GM18505 (cell line): ENCODE measurements at regions not wholly inside any gene's neighbourhood (a gene's known extent, or its start where the extent isn't known, plus 50 kb on each side); places are given as distances from the start of the nearest gene placed in this dataset.

Experiments
- ATAC-seq: cut with Tn5 transposase; IDR thresholded peaks from one replicate; pipeline ENCODE4 v1.9.1; 2021; ENCODE audit not compliant: unreplicated experiment
- POLR2A ChIP-seq: IDR thresholded peaks from 4 replicates; pipeline ENCODE4 v1.6.1; 2011; ENCODE audit warnings: borderline replicate concordance; ENCODE audit not compliant: insufficient read depth, insufficient read length; ENCODE audit errors: extremely low read depth

GRCh38 chr1:238861342-238862066, 524.9 kb upstream of the CHRM3 start:
- ATAC-seq, result no peak
- no peak for TF ChIP-seq POLR2A

- ATAC-seq, result no peak
Measured at GRCh38 chr1:238833919-238834318, 552.4 kb upstream of the CHRM3 start.

GRCh38 chr1:238832106-238832505, 554.3 kb upstream of the CHRM3 start:
- TF ChIP-seq POLR2A, result no peak
- ATAC-seq, result no peak

More at GRCh38 chr1:238833919-238834318, 552.4 kb upstream of the CHRM3 start:
- TF ChIP-seq POLR2A, result no peak

GRCh38 chr1:238830036-238830611, 556.2 kb upstream of the CHRM3 start:
- TF ChIP-seq POLR2A, result no peak
- no peak for ATAC-seq

DNA sequence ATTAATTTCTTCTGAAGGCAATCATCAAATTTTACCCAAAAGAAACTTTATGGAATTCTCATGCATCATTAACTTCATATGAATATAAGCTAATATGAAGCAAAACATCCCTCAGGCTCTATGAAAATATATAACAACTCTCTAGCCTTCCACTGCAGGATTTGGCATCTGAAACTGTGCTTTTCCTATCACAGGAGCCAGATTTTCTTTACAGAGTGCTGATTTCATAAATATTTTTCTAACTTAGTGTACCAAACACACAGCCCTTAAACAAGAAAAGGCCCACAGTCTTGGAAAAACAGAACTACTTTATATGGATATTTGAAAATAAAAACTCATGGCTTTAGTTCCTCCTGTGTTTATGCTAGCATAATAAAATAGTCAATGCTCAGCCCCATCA, 559.5 kb upstream of the CHRM3 start:
- no peak for TF ChIP-seq POLR2A
- no peak for ATAC-seq

GRCh38 chr1:238823416-238823815, 563.0 kb upstream of the CHRM3 start:
- no peak for ATAC-seq
- TF ChIP-seq POLR2A, result no peak

GRCh38 chr1:238811211-238811879, 575.0 kb upstream of the CHRM3 start:
- ATAC-seq, result no peak
- TF ChIP-seq POLR2A, result no peak

DNA sequence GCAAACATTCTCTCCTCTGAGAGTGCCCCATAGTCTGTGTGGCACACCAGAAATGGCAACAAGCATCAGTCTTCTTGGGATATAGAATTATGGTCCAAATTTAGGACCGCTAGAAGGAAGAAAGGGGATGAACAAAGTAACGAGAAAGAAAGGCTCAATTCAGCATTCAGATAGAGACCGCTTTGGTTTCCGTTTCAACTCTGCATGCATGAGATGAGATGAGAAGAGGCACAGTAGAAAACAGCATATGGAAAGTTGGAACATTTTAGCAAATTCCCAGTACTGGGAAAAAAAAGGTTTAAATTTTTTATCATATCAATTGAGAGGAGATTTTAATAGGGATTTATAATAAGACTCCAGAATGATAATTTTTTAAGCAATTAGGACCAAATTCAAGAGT, 595.5 kb upstream of the CHRM3 start:
- ATAC-seq, result no peak
- no peak for TF ChIP-seq POLR2A

GRCh38 chr1:238789916-238790667, 596.3 kb upstream of the CHRM3 start:
- no peak for TF ChIP-seq POLR2A
- no peak for ATAC-seq

- no peak for TF ChIP-seq POLR2A
Measured at GRCh38 chr1:238787471-238787870, 598.9 kb upstream of the CHRM3 start.

GRCh38 chr1:238783633-238784032, 602.7 kb upstream of the CHRM3 start:
- ATAC-seq, result no peak
- TF ChIP-seq POLR2A, result no peak

More at GRCh38 chr1:238787471-238787870, 598.9 kb upstream of the CHRM3 start:
- ATAC-seq, result no peak

DNA sequence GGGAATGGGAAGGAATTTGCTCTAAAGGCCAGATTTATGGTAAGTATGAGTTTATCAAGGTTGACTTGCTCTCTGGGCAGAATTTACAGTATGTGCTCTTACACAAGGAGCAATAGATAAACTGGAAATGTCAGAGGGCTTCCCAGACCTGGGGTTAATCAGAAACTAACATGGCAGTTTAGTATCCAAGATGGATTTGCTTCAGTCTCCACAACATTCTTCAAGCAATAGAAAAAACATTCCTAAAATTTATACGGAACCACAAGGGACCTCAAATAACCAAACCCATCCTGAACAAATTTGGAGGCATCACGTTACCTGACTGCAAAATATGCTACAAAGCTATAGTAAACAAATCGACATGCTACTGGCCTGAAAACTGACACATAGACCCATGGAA, 606.7 kb upstream of the CHRM3 start:
- ATAC-seq, result no peak
- TF ChIP-seq POLR2A, result no peak

DNA sequence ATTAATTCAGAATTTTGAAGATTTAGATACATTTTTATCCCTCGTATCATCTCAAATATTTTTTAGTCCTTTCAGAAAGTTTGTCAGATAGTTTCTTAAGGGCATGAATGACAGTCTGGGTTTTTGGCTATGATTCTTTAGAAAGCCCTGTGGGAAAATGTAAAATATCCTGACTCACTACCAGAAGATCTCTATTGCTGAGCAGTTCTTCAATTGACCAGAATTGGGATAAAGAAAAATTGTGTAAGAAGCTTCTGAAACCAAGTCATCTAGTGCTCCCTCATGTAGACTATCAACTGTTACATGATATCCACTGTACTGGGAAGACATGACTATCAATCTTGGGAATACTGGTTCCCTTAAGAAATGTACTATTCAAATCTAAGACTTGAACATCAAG, 608.3 kb upstream of the CHRM3 start:
- TF ChIP-seq POLR2A, result no peak
- ATAC-seq, result no peak
